GM12891 (cell line): ENCODE measurements at regions not wholly inside any gene's neighbourhood (a gene's known extent, or its start where the extent isn't known, plus 50 kb on each side); places are given as distances from the start of the nearest gene placed in this dataset.

ENCODE experiments used
- POLR2A ChIP-seq: IDR thresholded peaks from 2 replicates; pipeline ENCODE4 v1.6.1; 2011; ENCODE audit warnings: low read depth, low read length, control low read depth
- POLR2AphosphoS5 ChIP-seq: IDR thresholded peaks from 2 replicates; pipeline ENCODE4 v1.6.1; 2011; ENCODE audit warnings: low read depth, low read length, control low read depth
- POU2F2 ChIP-seq: IDR thresholded peaks from 2 replicates; pipeline ENCODE4 v1.6.1; 2011; ENCODE audit warnings: low read depth, mild to moderate bottlenecking, control low read depth, low read length, moderate library complexity

DNA sequence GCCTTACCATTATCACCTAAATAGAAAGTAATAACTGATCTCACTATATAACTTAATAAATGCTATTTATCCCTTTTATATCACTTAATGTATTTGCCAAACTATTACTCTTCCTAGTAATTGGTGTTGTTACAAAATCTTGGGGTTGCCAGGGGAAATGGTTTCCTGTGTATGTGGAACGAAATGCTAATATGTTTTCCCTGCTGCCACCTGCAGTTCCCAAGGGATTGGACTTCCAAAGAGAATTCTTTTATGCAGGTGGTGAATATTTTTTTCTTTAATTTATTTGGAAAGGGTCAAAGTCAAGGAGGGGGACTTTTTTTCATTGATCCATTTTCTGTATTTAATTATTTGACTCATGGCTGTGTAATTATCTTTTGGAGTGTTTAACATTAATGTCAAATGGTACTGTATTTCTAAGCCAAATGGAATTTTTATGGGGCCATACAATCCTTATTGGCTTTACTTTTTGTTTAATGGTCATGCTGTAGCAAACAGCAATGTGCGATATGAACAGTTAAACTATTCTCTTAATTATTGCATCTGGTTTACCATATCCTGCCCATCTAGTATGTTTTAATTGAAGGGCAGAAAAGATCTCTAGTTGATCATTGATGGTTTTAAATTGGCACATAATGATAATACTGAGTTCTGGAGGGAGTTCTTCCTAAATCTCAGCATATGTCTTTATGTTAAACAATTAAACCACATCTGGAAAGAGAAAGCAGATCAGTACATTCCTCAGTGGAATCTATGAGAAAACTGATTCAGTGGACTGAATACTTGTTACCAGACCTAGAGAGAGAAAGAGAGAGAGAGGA, 486.3 kb downstream of the TTLL7 start:
- TF ChIP-seq POLR2A (no peak), POLR2AphosphoS5 (no peak), POU2F2 (no peak)
